ENCODE measurements at regions not wholly inside any gene's neighbourhood (a gene's known extent, or its start where the extent isn't known, plus 50 kb on each side); places are given as distances from the start of the nearest gene placed in this dataset.

GRCh38 chr4:111650146-111650545, 495.1 kb upstream of the FAM241A start:
- 100% methylated on average over 2 of the region's 3 CpGs for WGBS (ENCODE audit: insufficient coverage)
- H3K9me3 Mint-ChIP-seq (ENCODE audit: insufficient read depth) = no peaks in the 10 kb centered on the region

GRCh38 chr4:111650674-111651086, 494.6 kb upstream of the FAM241A start:
- H3K9ac ChIP-seq (ENCODE audit: low read length) = no peak overlapping the region
- H3K4me1 Mint-ChIP-seq = peaks cover 3% of the 10 kb centered on the region
- H3K79me2 ChIP-seq (ENCODE audit: control insufficient read depth, insufficient read depth, low read length) = no peaks in the 10 kb centered on the region
- 88% methylated on average over 1 of the region's 1 CpG for WGBS (ENCODE audit: insufficient coverage)
- ATAC-seq (ENCODE audit: low read depth) = no peak
- H4K20me1 ChIP-seq (ENCODE audit: control insufficient read depth, insufficient read depth, low read length, poor library complexity, severe bottlenecking) = no peaks in the 10 kb centered on the region
- H3K4me2 ChIP-seq (replicated peaks; ENCODE audit: low read depth, low read length, poor library complexity, severe bottlenecking) = no peak overlapping the region
- no peaks in the 10 kb centered on the region for H3K9me3 ChIP-seq (ENCODE audit: control extremely low read depth in 1 of 3, control insufficient read depth in 2 of 3, insufficient read depth in 1 of 3, low read length in 2 of 3)
- no peak overlapping the region for H3K4me3 Mint-ChIP-seq
- no peak overlapping the region for H3K27ac Mint-ChIP-seq
- H3K27me3 ChIP-seq (replicated peaks in 1 of 4; ENCODE audit: control extremely low read depth in 1 of 4, control insufficient read depth in 3 of 4, insufficient read depth in 4 of 4, low read length in 3 of 4) = no peaks in the 10 kb centered on the region
- POLR2A ChIA-PET = no interaction called here
- intact Hi-C loops (cut with micrococcal nuclease) = no loop called here
- TF ChIP-seq, protein P1, sequence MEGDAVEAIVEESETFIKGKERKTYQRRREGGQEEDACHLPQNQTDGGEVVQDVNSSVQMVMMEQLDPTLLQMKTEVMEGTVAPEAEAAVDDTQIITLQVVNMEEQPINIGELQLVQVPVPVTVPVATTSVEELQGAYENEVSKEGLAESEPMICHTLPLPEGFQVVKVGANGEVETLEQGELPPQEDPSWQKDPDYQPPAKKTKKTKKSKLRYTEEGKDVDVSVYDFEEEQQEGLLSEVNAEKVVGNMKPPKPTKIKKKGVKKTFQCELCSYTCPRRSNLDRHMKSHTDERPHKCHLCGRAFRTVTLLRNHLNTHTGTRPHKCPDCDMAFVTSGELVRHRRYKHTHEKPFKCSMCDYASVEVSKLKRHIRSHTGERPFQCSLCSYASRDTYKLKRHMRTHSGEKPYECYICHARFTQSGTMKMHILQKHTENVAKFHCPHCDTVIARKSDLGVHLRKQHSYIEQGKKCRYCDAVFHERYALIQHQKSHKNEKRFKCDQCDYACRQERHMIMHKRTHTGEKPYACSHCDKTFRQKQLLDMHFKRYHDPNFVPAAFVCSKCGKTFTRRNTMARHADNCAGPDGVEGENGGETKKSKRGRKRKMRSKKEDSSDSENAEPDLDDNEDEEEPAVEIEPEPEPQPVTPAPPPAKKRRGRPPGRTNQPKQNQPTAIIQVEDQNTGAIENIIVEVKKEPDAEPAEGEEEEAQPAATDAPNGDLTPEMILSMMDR (IDR thresholded peaks at IDR 0.05) = no peak
- TF ChIP-seq EZH2 (IDR thresholded peaks at IDR 0.05; ENCODE audit: borderline replicate concordance, insufficient read depth, low read depth, low read length, poor library complexity, severe bottlenecking) = no peak
- no peak overlapping the region for H3K4me3 ChIP-seq (ENCODE audit: control extremely low read depth in 1 of 5, extremely low read depth in 1 of 5, insufficient read depth in 1 of 5, low read depth in 2 of 5, low read length in 4 of 5)
- H3K9me3 Mint-ChIP-seq (ENCODE audit: insufficient read depth) = no peaks in the 10 kb centered on the region
- no peak overlapping the region for H3K27ac ChIP-seq (ENCODE audit: low read length in 2 of 2)
- H2AFZ ChIP-seq (ENCODE audit: insufficient read depth, low read depth, low read length, poor library complexity, severe bottlenecking) = no peak overlapping the region
- no peak for DNase-seq
- H3K4me1 ChIP-seq (ENCODE audit: control insufficient read depth in 2 of 2, insufficient read depth in 2 of 2, low read length in 2 of 2) = no peaks in the 10 kb centered on the region
- no peaks in the 10 kb centered on the region for H3K27me3 Mint-ChIP-seq
- no peaks in the 10 kb centered on the region for H3K36me3 ChIP-seq (replicated peaks in 1 of 2; ENCODE audit: control extremely low read depth in 1 of 2, control insufficient read depth in 1 of 2, extremely low read depth in 1 of 2, insufficient read depth in 2 of 2, low read length in 1 of 2)
- CTCF ChIA-PET = no interaction called here

More at GRCh38 chr4:111650146-111650545, 495.1 kb upstream of the FAM241A start:
- CTCF ChIA-PET = no interaction called here
- no peak for DNase-seq
- H3K27ac Mint-ChIP-seq = no peak overlapping the region
- no peak overlapping the region for H3K4me2 ChIP-seq (replicated peaks; ENCODE audit: low read depth, low read length, poor library complexity, severe bottlenecking)
- POLR2A ChIA-PET = no interaction called here
- H3K4me1 ChIP-seq (ENCODE audit: control insufficient read depth in 2 of 2, insufficient read depth in 2 of 2, low read length in 2 of 2) = no peaks in the 10 kb centered on the region
- H2AFZ ChIP-seq (ENCODE audit: insufficient read depth, low read depth, low read length, poor library complexity, severe bottlenecking) = no peak overlapping the region
- TF ChIP-seq EZH2 (IDR thresholded peaks at IDR 0.05; ENCODE audit: borderline replicate concordance, insufficient read depth, low read depth, low read length, poor library complexity, severe bottlenecking) = no peak
- TF ChIP-seq, protein P1 (IDR thresholded peaks at IDR 0.05) = no peak
- no peak overlapping the region for H3K4me3 Mint-ChIP-seq
- no peaks in the 10 kb centered on the region for H3K27me3 ChIP-seq (replicated peaks in 1 of 4; ENCODE audit: control extremely low read depth in 1 of 4, control insufficient read depth in 3 of 4, insufficient read depth in 4 of 4, low read length in 3 of 4)
- no peak overlapping the region for H3K4me3 ChIP-seq (ENCODE audit: control extremely low read depth in 1 of 5, extremely low read depth in 1 of 5, insufficient read depth in 1 of 5, low read depth in 2 of 5, low read length in 4 of 5)
- no peaks in the 10 kb centered on the region for H3K9me3 ChIP-seq (ENCODE audit: control extremely low read depth in 1 of 3, control insufficient read depth in 2 of 3, insufficient read depth in 1 of 3, low read length in 2 of 3)
- H4K20me1 ChIP-seq (ENCODE audit: control insufficient read depth, insufficient read depth, low read length, poor library complexity, severe bottlenecking) = no peaks in the 10 kb centered on the region
- H3K36me3 ChIP-seq (replicated peaks in 1 of 2; ENCODE audit: control extremely low read depth in 1 of 2, control insufficient read depth in 1 of 2, extremely low read depth in 1 of 2, insufficient read depth in 2 of 2, low read length in 1 of 2) = no peaks in the 10 kb centered on the region
- no peaks in the 10 kb centered on the region for H3K27me3 Mint-ChIP-seq
- H3K9ac ChIP-seq (ENCODE audit: low read length) = no peak overlapping the region
- no peak overlapping the region for H3K27ac ChIP-seq (ENCODE audit: low read length in 2 of 2)
- ATAC-seq (ENCODE audit: low read depth) = no peak
- intact Hi-C loops (cut with micrococcal nuclease) = no loop called here
- no peaks in the 10 kb centered on the region for H3K79me2 ChIP-seq (ENCODE audit: control insufficient read depth, insufficient read depth, low read length)
- peaks cover 3% of the 10 kb centered on the region for H3K4me1 Mint-ChIP-seq

All from B cell (primary cell).